ENCODE measurements at regions not wholly inside any gene's neighbourhood (a gene's known extent, or its start where the extent isn't known, plus 50 kb on each side); places are given as distances from the start of the nearest gene placed in this dataset.

GRCh38 chr13:67498948-67499347 is 268.8 kb upstream of the PCDH9 start:
- WGBS, 2 donors = 66 to 69% methylated on average over 3 of the region's 3 CpGs
- no peak for TF ChIP-seq POLR2A (IDR thresholded peaks at IDR 0.05)
- no peak for TF ChIP-seq CTCF (IDR thresholded peaks at IDR 0.05)
- no peak for DNase-seq (ENCODE audit: low spot score in 2 of 2)
- H3K4me3 ChIP-seq (ENCODE audit: low read depth, poor library complexity, severe bottlenecking) = no peak overlapping the region
- intact Hi-C loops (cut with DNase I; ENCODE audit: low total_unique reads) = no loop called here

- intact Hi-C loops (cut with DNase I; ENCODE audit: low total_unique reads) = no loop called here
- TF ChIP-seq CTCF (IDR thresholded peaks at IDR 0.05) = no peak
- no peak for TF ChIP-seq POLR2A (IDR thresholded peaks at IDR 0.05)
- 53 to 56% methylated on average over 1 of the region's 1 CpG for WGBS, 2 donors
- DNase-seq (ENCODE audit: low spot score in 2 of 2) = no peak
- H3K4me3 ChIP-seq (ENCODE audit: low read depth, poor library complexity, severe bottlenecking) = no peak overlapping the region
Observed at GRCh38 chr13:67493835-67494234, 263.7 kb upstream of the PCDH9 start.

GRCh38 chr13:67489016-67489415 is 258.9 kb upstream of the PCDH9 start:
- TF ChIP-seq POLR2A (IDR thresholded peaks at IDR 0.05) (no peak), CTCF (IDR thresholded peaks at IDR 0.05) (no peak)
- intact Hi-C loops (cut with DNase I; ENCODE audit: low total_unique reads) = no loop called here
- H3K4me3 ChIP-seq (ENCODE audit: low read depth, poor library complexity, severe bottlenecking) = no peak overlapping the region
- no peak for DNase-seq (ENCODE audit: low spot score in 2 of 2)
- 72 to 73% methylated on average over 2 of the region's 2 CpGs for WGBS, 2 donors

GRCh38 chr13:67481445-67481844 is 251.3 kb upstream of the PCDH9 start:
- 85 to 92% methylated on average over 1 of the region's 1 CpG for WGBS, 2 donors
- TF ChIP-seq CTCF (IDR thresholded peaks at IDR 0.05) (no peak), POLR2A (IDR thresholded peaks at IDR 0.05) (no peak)
- H3K4me3 ChIP-seq (ENCODE audit: low read depth, poor library complexity, severe bottlenecking) = no peak overlapping the region
- DNase-seq (ENCODE audit: low spot score in 2 of 2) = no peak
- intact Hi-C loops (cut with DNase I; ENCODE audit: low total_unique reads) = no loop called here

GRCh38 chr13:67474115-67474514 is 244.0 kb upstream of the PCDH9 start:
- no peak for TF ChIP-seq CTCF (IDR thresholded peaks at IDR 0.05)
- no peak for TF ChIP-seq POLR2A (IDR thresholded peaks at IDR 0.05)
- intact Hi-C loops (cut with DNase I; ENCODE audit: low total_unique reads) = no loop called here
- no peak for DNase-seq (ENCODE audit: low spot score in 2 of 2)
- WGBS, 2 donors = 85 to 87% methylated on average over 3 of the region's 3 CpGs
- H3K4me3 ChIP-seq (ENCODE audit: low read depth, poor library complexity, severe bottlenecking) = no peak overlapping the region

GRCh38 chr13:67469623-67470022 is 239.5 kb upstream of the PCDH9 start:
- WGBS, 2 donors = 77 to 89% methylated on average over 3 of the region's 3 CpGs
- no peak for DNase-seq (ENCODE audit: low spot score in 2 of 2)
- intact Hi-C loops (cut with DNase I; ENCODE audit: low total_unique reads) = no loop called here
- TF ChIP-seq POLR2A (IDR thresholded peaks at IDR 0.05) = no peak
- TF ChIP-seq CTCF (IDR thresholded peaks at IDR 0.05) = no peak
- H3K4me3 ChIP-seq (ENCODE audit: low read depth, poor library complexity, severe bottlenecking) = no peak overlapping the region

Measured in lower leg skin (tissue), 4 donors.